T-helper 17 cell (primary cell): ENCODE measurements at regions not wholly inside any gene's neighbourhood (a gene's known extent, or its start where the extent isn't known, plus 50 kb on each side); places are given as distances from the start of the nearest gene placed in this dataset.

Experiments
- ATAC-seq: fragments of 150-1000 bp; cut with Tn5 transposase; 2 replicates; pipeline ENCODE4 v1.10.0; 2021; ENCODE audit warnings: mild to moderate bottlenecking, moderate library complexity
- DNase-seq, 3 donors: peaks; one replicate each; pipeline versions ENCODE4 v3.0.0 to v3.0.0-alpha.2; 2020 to 2021
- H3K9me3 ChIP-seq: one replicate; pipeline ENCODE4 v1.7.0; 2013; ENCODE audit warnings: low read length, mild to moderate bottlenecking; ENCODE audit not compliant: control insufficient read depth, poor library complexity, severe bottlenecking
- H3K27ac Mint-ChIP-seq: one replicate; pipeline ENCODE4 v1.8.0; 2022; ENCODE audit warnings: mild to moderate bottlenecking, moderate library complexity, mixed read lengths
- H3K27me3 Mint-ChIP-seq: one replicate; pipeline ENCODE4 v1.8.0; 2022; ENCODE audit warnings: mixed read lengths
- H3K36me3 Mint-ChIP-seq: one replicate; pipeline ENCODE4 v1.8.0; 2022; ENCODE audit warnings: low read depth, mixed read lengths
- H3K4me1 Mint-ChIP-seq: one replicate; pipeline ENCODE4 v1.8.0; 2022; ENCODE audit warnings: mild to moderate bottlenecking, mixed read lengths
- H3K4me3 Mint-ChIP-seq: one replicate; pipeline ENCODE4 v1.8.0; 2022; ENCODE audit warnings: mild to moderate bottlenecking, moderate library complexity, mixed read lengths

- no peak overlapping the region for H3K27ac Mint-ChIP-seq
- no peaks in the 10 kb centered on the region for H3K9me3 ChIP-seq
- H3K36me3 Mint-ChIP-seq = no peaks in the 10 kb centered on the region
- no peaks in the 10 kb centered on the region for H3K27me3 Mint-ChIP-seq
- DNase-seq = no peak
- no peak for ATAC-seq
- peaks cover 3% of the 10 kb centered on the region for H3K4me1 Mint-ChIP-seq
- no peak overlapping the region for H3K4me3 Mint-ChIP-seq
These were observed 118.4 kb upstream of the ANK3 start for GRCh38 chr10:60508037-60508436.

DNA sequence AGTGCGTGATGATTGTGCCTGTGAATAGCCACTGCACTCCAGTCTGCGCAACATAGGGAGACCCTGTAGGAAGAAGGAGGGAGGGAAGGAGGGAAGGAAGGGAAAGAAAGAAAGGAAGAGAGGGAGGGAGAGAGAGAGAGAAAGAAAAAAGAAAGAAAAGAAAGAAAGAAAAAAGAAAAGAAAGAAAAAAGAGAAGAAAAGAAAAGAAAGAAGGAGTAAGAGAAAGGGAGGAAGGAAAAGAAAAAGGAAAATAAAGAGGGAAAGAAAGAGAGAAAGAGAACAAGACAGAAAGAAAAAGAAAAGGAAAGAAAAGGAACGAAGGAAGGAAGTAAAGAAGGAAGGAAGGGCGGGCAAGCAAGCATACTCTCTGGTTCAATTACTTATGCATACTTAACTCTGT lies 112.9 kb upstream of the ANK3 start:
- Mint-ChIP-seq H3K4me1 (peaks cover 16% of the 10 kb centered on the region), H3K27ac (no peak overlapping the region), H3K36me3 (no peaks in the 10 kb centered on the region), H3K27me3 (no peaks in the 10 kb centered on the region), H3K4me3 (no peak overlapping the region)
- no peaks in the 10 kb centered on the region for H3K9me3 ChIP-seq
- DNase-seq (no peak), ATAC-seq (no peak)

DNA sequence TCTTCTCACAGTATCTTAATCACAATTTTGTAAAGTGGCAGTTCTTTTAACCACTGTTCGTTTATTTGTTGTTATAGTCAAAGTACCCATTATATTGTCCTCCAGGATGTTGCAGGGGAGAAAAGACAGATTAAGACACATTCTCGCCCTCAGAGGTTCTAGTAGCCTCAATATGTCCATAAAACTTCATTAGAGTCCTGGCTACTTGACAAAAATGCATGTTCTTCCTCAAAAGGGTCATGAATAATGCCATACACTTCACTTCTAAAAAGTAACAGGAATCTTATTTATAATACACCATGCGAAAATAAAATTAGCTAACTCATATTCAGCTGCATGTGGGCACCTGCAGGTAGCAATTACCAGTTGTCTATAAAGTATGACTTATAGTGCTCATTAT lies 109.3 kb upstream of the ANK3 start:
- peaks cover 16% of the 10 kb centered on the region for H3K4me1 Mint-ChIP-seq
- H3K9me3 ChIP-seq = no peaks in the 10 kb centered on the region
- no peaks in the 10 kb centered on the region for H3K27me3 Mint-ChIP-seq
- H3K27ac Mint-ChIP-seq = no peak overlapping the region
- ATAC-seq = no peak
- no peak overlapping the region for H3K4me3 Mint-ChIP-seq
- DNase-seq = no peak
- no peaks in the 10 kb centered on the region for H3K36me3 Mint-ChIP-seq

GRCh38 chr10:60497364-60497763 lies 107.7 kb upstream of the ANK3 start:
- Mint-ChIP-seq H3K36me3 (peaks cover 2% of the 10 kb centered on the region), H3K4me1 (peaks cover 17% of the 10 kb centered on the region)

GRCh38 chr10:60496181-60496580 lies 106.5 kb upstream of the ANK3 start:
- H3K27ac Mint-ChIP-seq = no peak overlapping the region
- no peaks in the 10 kb centered on the region for H3K27me3 Mint-ChIP-seq
- H3K4me1 Mint-ChIP-seq = peaks cover 17% of the 10 kb centered on the region

More at GRCh38 chr10:60497364-60497763, 107.7 kb upstream of the ANK3 start:
- Mint-ChIP-seq H3K4me3 (no peak overlapping the region), H3K27ac (no peak overlapping the region), H3K27me3 (no peaks in the 10 kb centered on the region)
- no peak for DNase-seq
- no peaks in the 10 kb centered on the region for H3K9me3 ChIP-seq
- no peak for ATAC-seq

DNA sequence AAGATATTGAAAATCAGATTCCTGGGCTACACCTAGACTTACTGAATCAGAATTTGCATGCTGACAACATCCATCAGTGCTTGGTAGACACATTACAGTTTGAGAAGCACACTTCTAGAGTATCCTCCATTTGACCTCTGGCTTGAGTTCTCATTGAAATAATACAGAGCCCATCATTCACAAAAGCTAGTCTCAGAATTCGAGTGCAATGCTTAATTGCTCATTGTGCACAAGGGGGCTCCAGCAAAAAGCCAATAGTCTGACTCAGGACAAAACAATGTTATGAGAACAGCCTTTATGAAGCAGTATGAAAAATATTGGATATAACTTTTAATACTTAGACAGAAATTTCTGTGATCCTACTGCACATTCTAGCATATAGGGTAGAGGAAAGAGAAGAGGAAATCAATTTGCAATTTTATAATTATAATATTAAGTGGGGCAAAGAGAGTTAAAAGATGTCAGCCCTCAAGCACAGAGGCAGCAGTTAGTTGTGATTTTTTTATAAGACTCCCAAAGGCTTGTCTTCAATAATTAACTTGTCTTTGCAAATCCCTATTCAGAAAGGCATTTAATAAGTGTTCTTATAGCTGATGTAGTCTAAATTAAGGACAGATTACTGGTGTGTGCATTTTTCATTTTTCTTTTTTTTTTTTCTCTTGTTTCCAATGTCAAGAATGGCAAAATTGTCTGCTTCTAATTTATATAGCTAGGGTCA lies 105.8 kb upstream of the ANK3 start:
- H3K27me3 Mint-ChIP-seq = no peaks in the 10 kb centered on the region
- no peak overlapping the region for H3K4me3 Mint-ChIP-seq
- H3K9me3 ChIP-seq = no peaks in the 10 kb centered on the region
- DNase-seq = no peak
- peaks cover 2% of the 10 kb centered on the region for H3K36me3 Mint-ChIP-seq
- peaks cover 22% of the 10 kb centered on the region for H3K4me1 Mint-ChIP-seq
- H3K27ac Mint-ChIP-seq = no peak overlapping the region
- ATAC-seq = no peak

More at GRCh38 chr10:60496181-60496580, 106.5 kb upstream of the ANK3 start:
- no peaks in the 10 kb centered on the region for H3K9me3 ChIP-seq
- H3K4me3 Mint-ChIP-seq = no peak overlapping the region
- no peak for DNase-seq
- no peak for ATAC-seq
- H3K36me3 Mint-ChIP-seq = peaks cover 2% of the 10 kb centered on the region

- no peak overlapping the region for H3K4me3 Mint-ChIP-seq
- peaks cover 2% of the 10 kb centered on the region for H3K36me3 Mint-ChIP-seq
- peaks cover 25% of the 10 kb centered on the region for H3K4me1 Mint-ChIP-seq
- DNase-seq = no peak
- H3K9me3 ChIP-seq = no peaks in the 10 kb centered on the region
- no peak for ATAC-seq
- H3K27ac Mint-ChIP-seq = no peak overlapping the region
- no peaks in the 10 kb centered on the region for H3K27me3 Mint-ChIP-seq
These were observed 105.1 kb upstream of the ANK3 start for GRCh38 chr10:60494774-60495173.

DNA sequence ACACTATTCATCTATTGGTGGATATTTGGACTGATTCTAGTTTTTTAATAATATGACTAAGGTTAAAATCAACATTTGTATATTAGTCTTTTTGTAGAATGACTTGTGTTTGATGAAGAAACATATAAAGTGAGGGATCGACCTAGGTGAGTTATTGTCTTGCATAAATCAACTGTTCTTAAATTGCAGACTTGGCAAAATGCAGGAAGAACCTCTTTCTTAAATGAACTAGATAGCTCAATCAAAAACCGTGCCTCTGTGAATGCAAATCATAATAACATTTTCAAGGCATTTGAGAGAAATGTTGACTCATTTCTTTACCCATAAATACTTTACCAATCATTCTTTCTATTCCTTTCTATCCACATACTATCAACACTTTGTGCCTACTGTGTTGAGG lies 101.5 kb upstream of the ANK3 start:
- DNase-seq (no peak), ATAC-seq (no peak)
- Mint-ChIP-seq H3K4me3 (no peak overlapping the region), H3K4me1 (peaks cover 10% of the 10 kb centered on the region), H3K27me3 (no peaks in the 10 kb centered on the region), H3K27ac (no peak overlapping the region), H3K36me3 (peaks cover 2% of the 10 kb centered on the region)
- no peaks in the 10 kb centered on the region for H3K9me3 ChIP-seq

GRCh38 chr10:60490013-60490412 lies 100.3 kb upstream of the ANK3 start:
- no peak for ATAC-seq
- Mint-ChIP-seq H3K27ac (no peak overlapping the region), H3K4me3 (no peak overlapping the region), H3K4me1 (peaks cover 10% of the 10 kb centered on the region), H3K27me3 (no peaks in the 10 kb centered on the region), H3K36me3 (peaks cover 2% of the 10 kb centered on the region)
- H3K9me3 ChIP-seq = no peaks in the 10 kb centered on the region
- no peak for DNase-seq

DNA sequence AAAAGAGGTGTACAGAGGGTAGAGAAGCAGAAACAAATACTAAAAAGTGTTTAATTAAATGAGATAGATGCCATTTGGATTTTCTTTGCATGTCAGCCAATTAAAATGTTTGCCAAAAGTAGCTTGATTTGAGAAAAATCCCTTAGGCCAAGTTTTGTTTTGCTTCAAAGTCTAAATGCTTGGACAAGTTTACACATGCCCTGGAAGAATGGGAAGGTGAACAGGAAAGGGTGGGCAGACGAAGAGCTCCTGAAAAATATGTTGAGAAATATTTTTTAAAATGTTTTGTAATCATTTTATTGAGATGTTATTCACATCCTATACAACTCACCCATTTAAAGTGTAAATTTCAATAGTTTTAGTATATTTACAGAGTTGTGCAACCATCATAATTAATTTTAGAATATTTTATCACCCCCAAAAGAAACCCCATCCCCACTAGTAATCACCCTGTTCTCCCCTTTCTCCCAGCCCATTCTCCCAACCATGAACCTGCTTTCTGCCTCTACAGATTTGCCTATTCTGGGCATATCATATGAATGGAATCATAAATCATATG lies 98.5 kb upstream of the ANK3 start:
- Mint-ChIP-seq H3K4me1 (peaks cover 9% of the 10 kb centered on the region), H3K27me3 (no peaks in the 10 kb centered on the region), H3K36me3 (peaks cover 1% of the 10 kb centered on the region), H3K4me3 (no peak overlapping the region), H3K27ac (no peak overlapping the region)
- DNase-seq (no peak), ATAC-seq (no peak)
- H3K9me3 ChIP-seq = no peaks in the 10 kb centered on the region

- no peaks in the 10 kb centered on the region for H3K9me3 ChIP-seq
- Mint-ChIP-seq H3K27me3 (no peaks in the 10 kb centered on the region), H3K4me3 (no peak overlapping the region), H3K36me3 (no peaks in the 10 kb centered on the region), H3K4me1 (peaks cover 8% of the 10 kb centered on the region), H3K27ac (no peak overlapping the region)
- DNase-seq = no peak
- ATAC-seq = no peak
These were observed 97.9 kb upstream of the ANK3 start for GRCh38 chr10:60487543-60487942.

GRCh38 chr10:60485025-60485424 lies 95.3 kb upstream of the ANK3 start:
- Mint-ChIP-seq H3K36me3 (no peaks in the 10 kb centered on the region), H3K27ac (no peak overlapping the region), H3K4me3 (no peak overlapping the region), H3K27me3 (no peaks in the 10 kb centered on the region), H3K4me1 (peaks cover 1% of the 10 kb centered on the region)
- DNase-seq (no peak), ATAC-seq (no peak)
- H3K9me3 ChIP-seq = no peaks in the 10 kb centered on the region

DNA sequence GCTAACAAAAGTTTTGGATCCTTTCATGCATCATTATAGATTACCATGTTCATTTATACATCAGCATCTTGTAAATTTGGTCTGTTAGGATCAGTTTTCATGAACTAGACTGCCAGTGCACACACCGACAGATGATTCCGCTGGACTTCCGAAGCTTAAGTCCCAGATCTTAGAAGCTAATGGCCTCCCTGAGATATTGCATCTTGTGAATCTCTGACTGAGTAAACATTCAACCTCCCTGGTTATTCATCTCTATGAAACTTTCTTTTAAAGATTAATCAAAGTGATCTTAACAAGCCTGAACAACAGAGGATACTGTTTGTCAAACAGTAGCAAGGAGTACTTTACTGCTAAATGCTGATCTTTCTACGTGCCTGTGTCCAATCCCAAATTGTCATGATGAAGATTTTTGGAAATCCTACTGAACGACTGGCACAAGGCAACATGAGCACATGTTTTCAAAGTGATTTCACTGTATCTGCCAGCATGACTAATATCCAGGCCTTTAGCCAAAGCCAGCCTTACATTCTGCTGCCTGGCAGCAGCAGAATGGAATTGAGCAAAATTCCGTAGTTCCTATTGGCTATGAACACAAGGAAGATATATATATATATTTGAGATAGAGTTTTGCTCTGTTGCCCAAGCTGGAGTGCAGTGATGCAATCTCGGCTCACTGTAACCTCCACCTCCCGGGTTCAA lies 91.3 kb upstream of the ANK3 start:
- Mint-ChIP-seq H3K36me3 (no peaks in the 10 kb centered on the region), H3K27ac (no peak overlapping the region), H3K27me3 (no peaks in the 10 kb centered on the region), H3K4me3 (no peak overlapping the region), H3K4me1 (peaks cover 4% of the 10 kb centered on the region)
- no peak for DNase-seq
- no peaks in the 10 kb centered on the region for H3K9me3 ChIP-seq
- no peak for ATAC-seq
